A549 (cell line): ENCODE measurements at regions not wholly inside any gene's neighbourhood (a gene's known extent, or its start where the extent isn't known, plus 50 kb on each side); places are given as distances from the start of the nearest gene placed in this dataset.

Experiments
- CEBPB ChIP-seq, 2 experiments: fragments of >200 bp in 1 of 2; sonication (Bioruptor Twin) in 1 of 2; formaldehyde crosslinking in 1 of 2; IDR thresholded peaks; 2 replicates each; pipeline ENCODE4 v1.6.1; 2012 to 2016
- MAFK ChIP-seq: fragments of 450-650 bp; IDR thresholded peaks from 2 replicates; pipeline ENCODE4 v1.6.1; 2014; ENCODE audit not compliant: partially characterized antibody
- POLR2A ChIP-seq: IDR thresholded peaks from 2 replicates; pipeline ENCODE4 v1.6.1; 2012; ENCODE audit warnings: mild to moderate bottlenecking, low read length
- RAD21 ChIP-seq, 2 experiments: fragments of >200 bp in 1 of 2; sonication (Bioruptor Twin) in 1 of 2; formaldehyde crosslinking in 1 of 2; IDR thresholded peaks in 1 of 2; conservative IDR thresholded peaks in 1 of 2; 2 replicates in 1 of 2; 3 replicates in 1 of 2; pipeline ENCODE4 v1.6.1; 2012 to 2018; ENCODE audit warnings: inconsistent platforms in 1 of 2
- RCOR1 ChIP-seq: fragments of 150-350 bp; IDR thresholded peaks from 2 replicates; pipeline ENCODE4 v1.6.1; 2014; ENCODE audit warnings: antibody characterized with exemption, low read length, low read depth
- RFX5 ChIP-seq: fragments of 450-650 bp; IDR thresholded peaks from 2 replicates; pipeline ENCODE4 v1.7.1; 2014; ENCODE audit warnings: antibody characterized with exemption, mild to moderate bottlenecking, moderate library complexity
- TP53 ChIP-seq: fragments of 250-450 bp; sonication (Bioruptor Pico); IDR thresholded peaks from 2 replicates; pipeline ENCODE4 v1.5.0; 2021; ENCODE audit warnings: mild to moderate bottlenecking, moderate library complexity
- TF ChIP-seq, protein P1 (sequence below): fragments of >200 bp; sonication (Bioruptor Twin); formaldehyde crosslinking; IDR thresholded peaks from 3 replicates; pipeline ENCODE4 v1.5.1; 2016
- TF ChIP-seq, protein P2 (sequence below): fragments of 200-600 bp; sonication (generic); IDR thresholded peaks from 2 replicates; pipeline ENCODE4 v1.6.1; 2016; ENCODE audit warnings: antibody characterized with exemption, mild to moderate bottlenecking, moderate library complexity
- TF ChIP-seq, protein P3 (sequence below): IDR thresholded peaks from 2 replicates; pipeline ENCODE4 v1.6.1; 2012
- TF ChIP-seq, protein P4 (sequence below): fragments of 450-650 bp; IDR thresholded peaks from 2 replicates; pipeline ENCODE4 v1.6.1; 2014; ENCODE audit warnings: antibody characterized with exemption

DNA sequence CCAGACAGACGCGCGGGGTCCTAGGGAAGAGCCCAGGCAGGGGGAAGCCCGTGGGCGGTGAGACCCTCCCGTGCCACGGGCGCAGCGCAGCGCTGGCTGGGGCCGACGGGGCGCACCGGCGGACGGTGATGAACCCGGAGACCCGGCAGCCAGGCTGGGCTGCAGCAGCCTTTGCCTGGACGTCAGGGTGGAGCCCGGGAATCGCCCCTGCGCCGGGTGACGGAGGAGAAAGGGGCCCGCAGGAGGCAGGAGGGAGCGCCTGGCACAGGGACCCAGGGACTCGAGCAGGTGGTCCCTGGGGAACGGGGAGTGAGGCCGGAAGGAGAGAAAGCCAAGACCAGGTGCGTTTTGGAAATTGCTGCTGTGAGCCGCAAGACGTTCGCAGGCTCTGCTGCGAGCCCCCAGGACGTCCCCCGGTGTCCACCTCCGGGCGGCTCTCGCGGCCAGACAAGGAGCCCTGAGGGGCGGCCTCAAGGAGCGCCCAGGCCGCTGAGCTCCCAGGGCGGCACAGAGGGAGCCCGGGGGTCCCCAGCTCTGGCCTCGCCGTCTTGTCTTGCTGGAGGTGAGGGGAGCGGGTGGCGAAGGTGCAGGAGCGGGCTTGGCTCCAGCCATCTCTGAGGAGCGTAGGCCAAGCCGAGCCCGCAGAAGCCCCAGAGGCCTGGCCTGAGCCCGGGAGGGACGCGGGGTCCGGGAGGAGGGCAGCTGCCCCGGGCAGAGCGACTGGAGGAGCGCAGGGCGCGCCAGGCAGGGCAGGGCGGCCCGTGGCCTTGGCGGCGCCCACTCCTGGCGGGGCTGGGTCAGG is 191.2 kb upstream of the PDE10A start:
- TF ChIP-seq, protein P1, sequence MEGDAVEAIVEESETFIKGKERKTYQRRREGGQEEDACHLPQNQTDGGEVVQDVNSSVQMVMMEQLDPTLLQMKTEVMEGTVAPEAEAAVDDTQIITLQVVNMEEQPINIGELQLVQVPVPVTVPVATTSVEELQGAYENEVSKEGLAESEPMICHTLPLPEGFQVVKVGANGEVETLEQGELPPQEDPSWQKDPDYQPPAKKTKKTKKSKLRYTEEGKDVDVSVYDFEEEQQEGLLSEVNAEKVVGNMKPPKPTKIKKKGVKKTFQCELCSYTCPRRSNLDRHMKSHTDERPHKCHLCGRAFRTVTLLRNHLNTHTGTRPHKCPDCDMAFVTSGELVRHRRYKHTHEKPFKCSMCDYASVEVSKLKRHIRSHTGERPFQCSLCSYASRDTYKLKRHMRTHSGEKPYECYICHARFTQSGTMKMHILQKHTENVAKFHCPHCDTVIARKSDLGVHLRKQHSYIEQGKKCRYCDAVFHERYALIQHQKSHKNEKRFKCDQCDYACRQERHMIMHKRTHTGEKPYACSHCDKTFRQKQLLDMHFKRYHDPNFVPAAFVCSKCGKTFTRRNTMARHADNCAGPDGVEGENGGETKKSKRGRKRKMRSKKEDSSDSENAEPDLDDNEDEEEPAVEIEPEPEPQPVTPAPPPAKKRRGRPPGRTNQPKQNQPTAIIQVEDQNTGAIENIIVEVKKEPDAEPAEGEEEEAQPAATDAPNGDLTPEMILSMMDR: no peak
- TF ChIP-seq TP53 (CRISPR knock-in tag): no peak
- TF ChIP-seq RFX5: no peak
- TF ChIP-seq POLR2A: no peak
- TF ChIP-seq MAFK: no peak
- TF ChIP-seq, protein P2, sequence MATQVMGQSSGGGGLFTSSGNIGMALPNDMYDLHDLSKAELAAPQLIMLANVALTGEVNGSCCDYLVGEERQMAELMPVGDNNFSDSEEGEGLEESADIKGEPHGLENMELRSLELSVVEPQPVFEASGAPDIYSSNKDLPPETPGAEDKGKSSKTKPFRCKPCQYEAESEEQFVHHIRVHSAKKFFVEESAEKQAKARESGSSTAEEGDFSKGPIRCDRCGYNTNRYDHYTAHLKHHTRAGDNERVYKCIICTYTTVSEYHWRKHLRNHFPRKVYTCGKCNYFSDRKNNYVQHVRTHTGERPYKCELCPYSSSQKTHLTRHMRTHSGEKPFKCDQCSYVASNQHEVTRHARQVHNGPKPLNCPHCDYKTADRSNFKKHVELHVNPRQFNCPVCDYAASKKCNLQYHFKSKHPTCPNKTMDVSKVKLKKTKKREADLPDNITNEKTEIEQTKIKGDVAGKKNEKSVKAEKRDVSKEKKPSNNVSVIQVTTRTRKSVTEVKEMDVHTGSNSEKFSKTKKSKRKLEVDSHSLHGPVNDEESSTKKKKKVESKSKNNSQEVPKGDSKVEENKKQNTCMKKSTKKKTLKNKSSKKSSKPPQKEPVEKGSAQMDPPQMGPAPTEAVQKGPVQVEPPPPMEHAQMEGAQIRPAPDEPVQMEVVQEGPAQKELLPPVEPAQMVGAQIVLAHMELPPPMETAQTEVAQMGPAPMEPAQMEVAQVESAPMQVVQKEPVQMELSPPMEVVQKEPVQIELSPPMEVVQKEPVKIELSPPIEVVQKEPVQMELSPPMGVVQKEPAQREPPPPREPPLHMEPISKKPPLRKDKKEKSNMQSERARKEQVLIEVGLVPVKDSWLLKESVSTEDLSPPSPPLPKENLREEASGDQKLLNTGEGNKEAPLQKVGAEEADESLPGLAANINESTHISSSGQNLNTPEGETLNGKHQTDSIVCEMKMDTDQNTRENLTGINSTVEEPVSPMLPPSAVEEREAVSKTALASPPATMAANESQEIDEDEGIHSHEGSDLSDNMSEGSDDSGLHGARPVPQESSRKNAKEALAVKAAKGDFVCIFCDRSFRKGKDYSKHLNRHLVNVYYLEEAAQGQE: no peak
- TF ChIP-seq CEBPB (IDR thresholded peaks at IDR 0.05): no peak
- TF ChIP-seq, protein P3, sequence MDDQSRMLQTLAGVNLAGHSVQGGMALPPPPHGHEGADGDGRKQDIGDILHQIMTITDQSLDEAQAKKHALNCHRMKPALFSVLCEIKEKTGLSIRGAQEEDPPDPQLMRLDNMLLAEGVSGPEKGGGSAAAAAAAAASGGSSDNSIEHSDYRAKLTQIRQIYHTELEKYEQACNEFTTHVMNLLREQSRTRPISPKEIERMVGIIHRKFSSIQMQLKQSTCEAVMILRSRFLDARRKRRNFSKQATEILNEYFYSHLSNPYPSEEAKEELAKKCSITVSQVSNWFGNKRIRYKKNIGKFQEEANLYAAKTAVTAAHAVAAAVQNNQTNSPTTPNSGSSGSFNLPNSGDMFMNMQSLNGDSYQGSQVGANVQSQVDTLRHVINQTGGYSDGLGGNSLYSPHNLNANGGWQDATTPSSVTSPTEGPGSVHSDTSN: no peak
- TF ChIP-seq RCOR1: no peak
- TF ChIP-seq RAD21 (conservative IDR thresholded peaks at IDR 0.05 in 1 of 2, IDR thresholded peaks at IDR 0.05 in 1 of 2): no peak
- TF ChIP-seq, protein P4, sequence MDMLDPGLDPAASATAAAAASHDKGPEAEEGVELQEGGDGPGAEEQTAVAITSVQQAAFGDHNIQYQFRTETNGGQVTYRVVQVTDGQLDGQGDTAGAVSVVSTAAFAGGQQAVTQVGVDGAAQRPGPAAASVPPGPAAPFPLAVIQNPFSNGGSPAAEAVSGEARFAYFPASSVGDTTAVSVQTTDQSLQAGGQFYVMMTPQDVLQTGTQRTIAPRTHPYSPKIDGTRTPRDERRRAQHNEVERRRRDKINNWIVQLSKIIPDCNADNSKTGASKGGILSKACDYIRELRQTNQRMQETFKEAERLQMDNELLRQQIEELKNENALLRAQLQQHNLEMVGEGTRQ: no peak
